RWPE1 (cell line): ENCODE measurements at regions not wholly inside any gene's neighbourhood (a gene's known extent, or its start where the extent isn't known, plus 50 kb on each side); places are given as distances from the start of the nearest gene placed in this dataset.

Experiments
- CTCF ChIA-PET: fragments of 350-600 bp; sonication (Branson Sonifier 250); formaldehyde crosslinking; extraction: SDS; loops from one replicate; lab custom pipeline; 2021; lab: Yijun Ruan, JAX
- POLR2A ChIA-PET: fragments of 400-600 bp; formaldehyde crosslinking; extraction: SDS; loops from one replicate; lab custom pipeline; 2020; ENCODE audit warnings: antibody characterized with exemption; ENCODE audit not compliant: low non-redundant PET; lab: Yijun Ruan, JAX
- DNase-seq: peaks from one replicate; pipeline ENCODE4 v3.0.0; 2012; ENCODE audit warnings: low spot score
- H3K27ac ChIP-seq: fragments of 450-650 bp; 2 replicates; pipeline ENCODE4 v1.5.1; 2017
- TF ChIP-seq, protein P1 (sequence below): fragments of 450-650 bp; conservative IDR thresholded peaks from 2 replicates; pipeline ENCODE4 v1.5.1; 2017; ENCODE audit warnings: low read depth, mild to moderate bottlenecking

DNA sequence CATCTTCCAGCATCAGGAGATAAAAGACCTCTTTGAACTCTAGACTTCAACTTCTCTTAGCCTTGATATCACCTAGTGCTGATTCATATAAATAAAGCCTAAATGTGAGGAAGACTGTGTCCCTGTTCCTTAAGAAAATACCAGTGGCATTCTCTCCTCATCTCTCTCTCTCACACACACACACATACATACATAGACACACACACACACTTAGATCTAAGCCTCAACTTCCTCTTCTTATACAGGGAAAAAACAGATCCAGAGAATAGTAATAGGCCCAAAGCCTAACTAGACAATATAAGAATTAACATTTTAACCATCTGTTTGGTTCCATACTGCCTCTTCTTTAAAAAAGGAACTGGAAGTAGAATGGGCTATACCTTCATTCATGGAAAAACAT, 195.3 kb upstream of the NR4A3 start:
- no peak for DNase-seq
- POLR2A ChIA-PET, result no interaction called here
- CTCF ChIA-PET, result no interaction called here
- TF ChIP-seq, protein P1, sequence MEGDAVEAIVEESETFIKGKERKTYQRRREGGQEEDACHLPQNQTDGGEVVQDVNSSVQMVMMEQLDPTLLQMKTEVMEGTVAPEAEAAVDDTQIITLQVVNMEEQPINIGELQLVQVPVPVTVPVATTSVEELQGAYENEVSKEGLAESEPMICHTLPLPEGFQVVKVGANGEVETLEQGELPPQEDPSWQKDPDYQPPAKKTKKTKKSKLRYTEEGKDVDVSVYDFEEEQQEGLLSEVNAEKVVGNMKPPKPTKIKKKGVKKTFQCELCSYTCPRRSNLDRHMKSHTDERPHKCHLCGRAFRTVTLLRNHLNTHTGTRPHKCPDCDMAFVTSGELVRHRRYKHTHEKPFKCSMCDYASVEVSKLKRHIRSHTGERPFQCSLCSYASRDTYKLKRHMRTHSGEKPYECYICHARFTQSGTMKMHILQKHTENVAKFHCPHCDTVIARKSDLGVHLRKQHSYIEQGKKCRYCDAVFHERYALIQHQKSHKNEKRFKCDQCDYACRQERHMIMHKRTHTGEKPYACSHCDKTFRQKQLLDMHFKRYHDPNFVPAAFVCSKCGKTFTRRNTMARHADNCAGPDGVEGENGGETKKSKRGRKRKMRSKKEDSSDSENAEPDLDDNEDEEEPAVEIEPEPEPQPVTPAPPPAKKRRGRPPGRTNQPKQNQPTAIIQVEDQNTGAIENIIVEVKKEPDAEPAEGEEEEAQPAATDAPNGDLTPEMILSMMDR, result no peak
- no peak overlapping the region for H3K27ac ChIP-seq

DNA sequence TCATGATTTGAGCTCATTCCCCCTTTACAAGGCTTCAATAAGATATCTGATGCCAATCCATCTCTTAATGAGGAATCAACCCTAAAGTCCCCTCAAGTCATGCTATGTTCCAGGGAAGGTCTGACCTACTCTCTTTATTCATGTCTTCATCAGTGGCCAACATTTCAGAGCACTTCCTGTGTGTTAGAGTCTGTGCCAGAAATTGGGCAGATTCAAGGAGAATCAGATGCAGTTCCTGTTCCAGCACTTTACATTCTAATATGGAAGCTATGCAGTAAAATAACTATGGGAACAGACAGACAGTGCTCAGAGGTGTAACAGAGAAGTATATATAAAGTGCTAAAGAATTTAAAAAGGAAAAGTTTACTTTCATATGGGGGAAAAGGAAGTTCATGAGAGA, 193.4 kb upstream of the NR4A3 start:
- TF ChIP-seq, protein P1, result no peak
- no peak overlapping the region for H3K27ac ChIP-seq
- CTCF ChIA-PET, result interaction anchor here (0.5 to 0.7 kb wide), 3 partner anchors 25 to 166 kb away, joined by 3 to 4 read pairs (median 4); no protein-coding TSS in a partner anchor
- no peak for DNase-seq
- POLR2A ChIA-PET, result no interaction called here

DNA sequence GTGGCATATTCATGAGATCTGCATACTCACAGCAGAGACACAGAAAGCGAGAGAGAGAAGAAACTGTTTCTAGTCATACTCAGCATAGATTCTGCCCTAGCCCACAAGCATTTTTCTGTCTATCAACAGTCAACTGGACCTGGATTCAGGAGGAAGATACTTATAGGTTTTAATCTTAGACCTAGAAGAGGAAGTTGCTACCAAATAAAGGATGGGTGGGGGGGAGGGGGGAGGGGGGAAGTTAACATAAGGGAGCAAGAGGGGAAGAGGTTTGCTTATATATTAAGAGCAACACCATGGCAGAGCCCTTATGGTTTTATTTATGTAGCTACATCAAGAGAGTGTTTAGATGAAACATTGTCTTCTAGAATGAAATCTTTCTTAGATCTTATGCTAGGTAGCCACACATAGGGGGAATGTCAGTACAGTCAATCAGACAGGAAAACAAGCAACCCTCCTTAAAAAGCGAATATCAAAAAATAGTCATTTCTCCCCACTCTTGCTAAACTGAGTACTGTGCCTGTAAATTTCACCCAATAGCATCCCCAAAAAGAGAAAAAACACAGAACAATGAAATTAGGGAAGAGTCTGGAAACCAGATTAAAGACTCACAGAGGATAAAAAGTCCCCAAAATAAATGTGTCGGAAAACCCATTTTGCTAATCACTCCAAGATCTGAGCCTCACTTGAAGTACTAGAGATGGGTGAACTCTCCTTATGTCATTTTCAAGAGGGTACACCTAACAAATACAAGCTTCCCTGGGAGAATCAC, 192.7 kb upstream of the NR4A3 start:
- TF ChIP-seq, protein P1, result no peak
- CTCF ChIA-PET, result interaction anchor here (0.6 to 0.7 kb wide), 3 partner anchors 49 to 397 kb away, joined by 3 to 4 read pairs (median 3); no protein-coding TSS in a partner anchor
- H3K27ac ChIP-seq, result no peak overlapping the region
- DNase-seq, result no peak
- POLR2A ChIA-PET, result no interaction called here

DNA sequence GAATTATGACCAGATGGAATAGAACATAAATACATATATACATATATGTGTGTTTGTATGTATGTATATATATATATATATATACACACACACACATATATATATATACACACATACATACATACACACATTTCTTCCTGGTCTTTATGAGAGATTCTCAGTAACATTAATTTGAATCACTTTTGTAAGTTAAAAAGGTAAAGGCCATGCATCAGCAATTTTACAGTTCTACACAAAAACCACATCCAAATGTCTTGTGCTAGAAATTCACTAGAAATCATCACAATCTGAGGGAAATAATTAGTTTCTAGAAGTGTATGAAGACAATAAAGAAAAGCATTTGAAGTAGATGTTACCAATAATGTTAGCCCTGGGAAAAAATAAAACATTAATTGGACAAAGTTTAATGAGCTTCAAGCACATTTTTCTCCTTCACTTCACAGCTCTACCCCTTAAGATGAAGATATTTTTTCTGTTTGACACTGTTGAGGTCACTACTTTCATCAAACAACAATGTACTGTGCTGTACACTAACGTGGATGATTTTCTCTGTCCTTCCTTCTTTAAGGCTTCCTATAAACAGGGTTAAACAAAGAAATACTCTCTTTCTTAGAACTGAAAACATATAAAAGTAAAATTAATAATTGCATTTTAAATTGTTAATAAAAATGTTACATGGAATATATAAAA, 189.2 kb upstream of the NR4A3 start:
- ChIA-PET POLR2A (no interaction called here), CTCF (interaction anchor here (0.6 kb wide), 1 partner anchor 684 kb away, joined by 4 read pairs; no protein-coding TSS in a partner anchor)
- DNase-seq, result no peak
- TF ChIP-seq, protein P1, result no peak
- no peak overlapping the region for H3K27ac ChIP-seq

DNA sequence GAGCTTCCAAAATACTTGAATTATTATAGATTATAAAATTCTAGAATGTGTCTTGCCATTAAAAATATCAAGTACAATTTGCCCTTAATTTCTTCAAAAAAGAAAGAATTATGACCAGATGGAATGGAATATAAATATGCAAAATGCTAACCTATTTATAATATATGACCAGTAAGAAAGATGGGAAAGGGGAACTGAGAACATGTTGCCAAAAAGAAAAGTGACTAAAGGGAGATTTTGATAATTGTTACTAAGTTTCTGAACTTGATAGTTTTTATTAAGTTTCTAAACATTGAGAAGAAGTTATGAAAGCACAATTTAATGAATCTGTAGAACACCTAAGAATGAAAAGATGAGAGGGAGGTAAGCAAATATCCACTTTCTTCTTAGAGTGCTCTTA, 188.4 kb upstream of the NR4A3 start:
- POLR2A ChIA-PET, result no interaction called here
- H3K27ac ChIP-seq, result no peak overlapping the region
- no peak for DNase-seq
- TF ChIP-seq, protein P1, result no peak
- CTCF ChIA-PET, result no interaction called here

DNA sequence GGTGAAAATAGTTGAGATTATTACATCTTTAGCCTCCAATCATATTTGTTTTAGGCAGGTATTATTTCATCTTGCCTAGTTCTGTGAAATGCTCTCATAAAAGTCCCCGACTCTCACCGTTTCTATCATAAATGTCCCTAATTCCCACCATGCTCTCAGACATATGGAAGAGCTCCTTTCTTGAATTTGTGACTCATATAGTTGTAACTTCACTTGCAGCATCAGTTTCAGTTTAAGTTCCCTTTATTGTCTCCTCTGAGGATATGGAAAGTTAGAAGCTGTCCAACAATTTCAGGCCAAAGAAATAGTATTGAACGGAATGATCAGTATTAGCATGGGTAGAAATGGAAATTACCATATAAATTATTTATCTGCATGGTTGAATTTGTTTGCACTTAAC, 187.5 kb upstream of the NR4A3 start:
- TF ChIP-seq, protein P1, result no peak
- H3K27ac ChIP-seq, result no peak overlapping the region
- ChIA-PET CTCF (no interaction called here), POLR2A (no interaction called here)
- no peak for DNase-seq
